ENCODE measurements at regions not wholly inside any gene's neighbourhood (a gene's known extent, or its start where the extent isn't known, plus 50 kb on each side); places are given as distances from the start of the nearest gene placed in this dataset.
"Not testable (repeated sequence)": the region's sequence is repeated elsewhere in the genome, so short reads cannot be mapped to it uniquely, and the experiment has no call there.

GRCh38 chr15:25572191-25572590 is 133.4 kb upstream of the UBE3A start:
- peaks cover 13% of the 10 kb centered on the region; the same call in 1 of the 2 replicates for H3K9me2 ChIP-seq (ENCODE audit: insufficient read depth)
- H3K4me1 ChIP-seq (ENCODE audit: insufficient read depth) = no peaks in the 10 kb centered on the region
- H3K79me2 ChIP-seq (replicated peaks; ENCODE audit: insufficient read depth) = no peaks in the 10 kb centered on the region
- Mint-ChIP-seq H3K36me3 (ENCODE audit: low read depth) (no peaks in the 10 kb centered on the region), H3K4me1 (peaks cover 7% of the 10 kb centered on the region), H3K4me3 (no peak overlapping the region), H3K27ac (no peak overlapping the region), H3K27me3 (ENCODE audit: insufficient read depth, low read depth, poor library complexity) (peaks cover 4% of the 10 kb centered on the region), H3K9me3 (no peaks in the 10 kb centered on the region)
- H3K4me2 ChIP-seq = no peak overlapping the region
- H3K27ac ChIP-seq (ENCODE audit: low read depth) = no peak overlapping the region
- no peak for ATAC-seq
- no peak for TF ChIP-seq EZH2 (IDR thresholded peaks at IDR 0.05; ENCODE audit: low read depth, unreplicated experiment)
- TF ChIP-seq NANOG (IDR thresholded peaks at IDR 0.05; ENCODE audit: borderline replicate concordance) = no peak
- H3K4me3 ChIP-seq = no peak overlapping the region
- H3F3A ChIP-seq (replicated peaks; ENCODE audit: low read depth) = no peaks in the 10 kb centered on the region
- no peaks in the 10 kb centered on the region for H3K36me3 ChIP-seq (ENCODE audit: insufficient read depth)
- H2AFZ ChIP-seq = no peak overlapping the region
- DNase-seq (ENCODE audit: low spot score) = no peak
- H3K27me3 ChIP-seq (ENCODE audit: insufficient read depth) = no peaks in the 10 kb centered on the region
- no peaks in the 10 kb centered on the region for H4K20me1 ChIP-seq (replicated peaks; ENCODE audit: insufficient read depth)

GRCh38 chr15:25568751-25569150 is 129.9 kb upstream of the UBE3A start:
- Mint-ChIP-seq H3K4me3 (no peak overlapping the region), H3K36me3 (ENCODE audit: low read depth) (peaks cover 4% of the 10 kb centered on the region; the same call in 1 of the 3 replicates), H3K27me3 (ENCODE audit: insufficient read depth, low read depth, poor library complexity) (peaks cover 9% of the 10 kb centered on the region), H3K4me1 (peaks cover 15% of the 10 kb centered on the region), H3K27ac (no peak overlapping the region), H3K9me3 (no peaks in the 10 kb centered on the region; the same call in 2 of the 3 replicates)
- peaks cover 9% of the 10 kb centered on the region; the same call in 1 of the 2 replicates for H3K9me2 ChIP-seq (ENCODE audit: insufficient read depth)
- TF ChIP-seq NANOG (IDR thresholded peaks at IDR 0.05; ENCODE audit: borderline replicate concordance) (no peak), CREB1 (CRISPR knock-in tag; IDR thresholded peaks at IDR 0.05; ENCODE audit: low read depth) (no peak), ZNF114 (CRISPR knock-in tag; IDR thresholded peaks at IDR 0.05) (no peak), EZH2 (IDR thresholded peaks at IDR 0.05; ENCODE audit: low read depth, unreplicated experiment) (no peak), JUNB (IDR thresholded peaks at IDR 0.05; ENCODE audit: unreplicated experiment) (no peak), POLR2AphosphoS5 (IDR thresholded peaks at IDR 0.05; ENCODE audit: low read depth) (no peak), ETS1 (IDR thresholded peaks at IDR 0.05) (no peak), STAT1 (IDR thresholded peaks at IDR 0.05; ENCODE audit: unreplicated experiment) (no peak)
- H3K27ac ChIP-seq (ENCODE audit: low read depth) = no peak overlapping the region
- peak overlapping the region; percentile 66; the same call in 1 of the 2 replicates for H2AFZ ChIP-seq
- H3F3A ChIP-seq (replicated peaks; ENCODE audit: low read depth) = no peaks in the 10 kb centered on the region
- H3K27me3 ChIP-seq (ENCODE audit: insufficient read depth) = no peaks in the 10 kb centered on the region
- no peaks in the 10 kb centered on the region for H3K79me2 ChIP-seq (replicated peaks; ENCODE audit: insufficient read depth)
- DNase-seq (ENCODE audit: low spot score) (no peak), ATAC-seq (no peak)
- peaks cover 6% of the 10 kb centered on the region for H3K4me1 ChIP-seq (ENCODE audit: insufficient read depth)
- no peaks in the 10 kb centered on the region for H4K20me1 ChIP-seq (replicated peaks; ENCODE audit: insufficient read depth)
- H3K4me3 ChIP-seq = no peak overlapping the region
- no peak overlapping the region for H3K4me2 ChIP-seq
- no peaks in the 10 kb centered on the region for H3K36me3 ChIP-seq (ENCODE audit: insufficient read depth)

GRCh38 chr15:25566545-25566944 is 127.7 kb upstream of the UBE3A start:
- H3K27me3 Mint-ChIP-seq (ENCODE audit: insufficient read depth, low read depth, poor library complexity); H4K20me1 ChIP-seq (replicated peaks; ENCODE audit: insufficient read depth); DNase-seq (ENCODE audit: low spot score); H3K4me1 ChIP-seq (ENCODE audit: insufficient read depth); H3K9me3 Mint-ChIP-seq; H3K4me3 ChIP-seq; H3K27me3 ChIP-seq (ENCODE audit: insufficient read depth); H3K4me2 ChIP-seq; H3K79me2 ChIP-seq (replicated peaks; ENCODE audit: insufficient read depth); H3K27ac Mint-ChIP-seq; H3K4me3 Mint-ChIP-seq; H2AFZ ChIP-seq; ATAC-seq; H3K36me3 Mint-ChIP-seq (ENCODE audit: low read depth); H3K36me3 ChIP-seq (ENCODE audit: insufficient read depth); H3K27ac ChIP-seq (ENCODE audit: low read depth); H3F3A ChIP-seq (replicated peaks; ENCODE audit: low read depth): not testable (repeated sequence)
- peaks cover 12% of the 10 kb centered on the region for H3K9me2 ChIP-seq (ENCODE audit: insufficient read depth)
- peaks cover 24% of the 10 kb centered on the region for H3K4me1 Mint-ChIP-seq

All from GM23338 (cell line).